Right atrium auricular region (tissue), 2 donors: ENCODE measurements at regions not wholly inside any gene's neighbourhood (a gene's known extent, or its start where the extent isn't known, plus 50 kb on each side); places are given as distances from the start of the nearest gene placed in this dataset.

Experiments used
- DNase-seq: peaks from one replicate; pipeline ENCODE4 v3.0.0-alpha.2; 2019; ENCODE audit warnings: low spot score
- H3K27ac ChIP-seq, 2 donors: fragments of 200-600 bp; sonication (generic); 1 replicate in 1 of 2; 2 replicates in 1 of 2; pipeline ENCODE4 v1.5.1; 2016 to 2019
- H3K27me3 ChIP-seq, 2 donors: fragments of 200-600 bp; sonication (generic); one replicate each; pipeline versions ENCODE4 v1.5.1 to v1.6.0; 2017 to 2019
- H3K36me3 ChIP-seq: fragments of 200-600 bp; sonication (generic); one replicate; pipeline ENCODE4 v1.5.1; 2016
- H3K4me1 ChIP-seq, 2 donors: fragments of 200-600 bp; sonication (generic); one replicate each; pipeline versions ENCODE4 v1.5.1 to v1.6.0; 2017 to 2019
- H3K4me3 ChIP-seq, 2 donors: fragments of 200-600 bp; sonication (generic); 1 replicate in 1 of 2; 2 replicates in 1 of 2; pipeline ENCODE4 v1.5.1; 2017 to 2019; ENCODE audit warnings: mild to moderate bottlenecking in 1 of 2, moderate library complexity in 1 of 2
- H3K9me3 ChIP-seq, 2 donors: fragments of 200-600 bp; sonication (generic); one replicate each; pipeline ENCODE4 v1.5.1; 2019
- TF ChIP-seq, protein P1 (sequence below), 2 donors: fragments of 200-600 bp; sonication (generic); IDR thresholded peaks; one replicate each; pipeline ENCODE4 v1.5.1; 2019; ENCODE audit warnings: antibody characterized with exemption in 2 of 2

DNA sequence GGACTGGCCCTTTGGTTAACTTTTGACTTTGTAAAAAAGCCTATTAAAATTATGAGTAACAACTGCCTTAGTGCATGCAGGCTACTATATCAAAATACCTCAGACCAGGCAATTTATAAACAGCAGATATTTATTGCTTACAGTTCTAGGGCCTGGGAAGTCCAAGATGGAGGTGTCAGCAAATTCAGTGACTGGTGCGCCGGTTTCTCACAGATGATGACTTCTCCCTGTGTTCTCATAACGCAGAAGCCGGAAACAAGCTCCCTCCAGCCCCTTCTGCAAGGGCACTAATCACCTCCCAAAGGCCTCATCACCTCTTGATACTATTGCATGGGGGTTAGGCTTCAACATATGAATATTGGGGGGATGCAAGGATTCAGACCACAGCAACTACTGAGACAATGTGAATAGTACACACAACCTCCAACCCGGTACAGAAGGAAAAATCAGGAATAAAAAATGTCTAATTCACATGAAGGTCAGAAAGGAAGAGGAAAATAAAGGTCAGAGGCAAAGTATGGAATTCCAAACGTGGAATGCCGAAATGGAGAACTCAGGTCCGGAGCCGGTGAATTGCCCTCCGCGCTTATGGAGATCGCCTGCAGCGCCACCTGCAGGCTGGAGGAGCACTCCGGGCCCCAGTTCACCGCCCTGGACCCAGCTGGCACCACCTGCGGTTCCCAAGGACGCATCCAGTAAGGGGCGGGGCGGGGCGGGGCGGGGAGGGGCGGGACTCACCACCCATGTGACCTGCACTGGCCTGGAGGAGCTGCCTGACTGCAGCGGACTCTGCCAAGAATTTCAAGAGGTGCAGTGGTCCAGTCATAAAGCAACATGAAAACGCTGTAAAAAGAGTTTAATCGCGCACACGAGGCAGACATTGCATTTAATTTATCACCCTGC, 203.4 kb downstream of the KIF26A start:
- peaks cover 3 to 6% of the 10 kb centered on the region in 2 donors for H3K9me3 ChIP-seq
- no peaks in the 10 kb centered on the region for H3K27me3 ChIP-seq
- H3K4me1 ChIP-seq = no peaks in the 10 kb centered on the region

DNA sequence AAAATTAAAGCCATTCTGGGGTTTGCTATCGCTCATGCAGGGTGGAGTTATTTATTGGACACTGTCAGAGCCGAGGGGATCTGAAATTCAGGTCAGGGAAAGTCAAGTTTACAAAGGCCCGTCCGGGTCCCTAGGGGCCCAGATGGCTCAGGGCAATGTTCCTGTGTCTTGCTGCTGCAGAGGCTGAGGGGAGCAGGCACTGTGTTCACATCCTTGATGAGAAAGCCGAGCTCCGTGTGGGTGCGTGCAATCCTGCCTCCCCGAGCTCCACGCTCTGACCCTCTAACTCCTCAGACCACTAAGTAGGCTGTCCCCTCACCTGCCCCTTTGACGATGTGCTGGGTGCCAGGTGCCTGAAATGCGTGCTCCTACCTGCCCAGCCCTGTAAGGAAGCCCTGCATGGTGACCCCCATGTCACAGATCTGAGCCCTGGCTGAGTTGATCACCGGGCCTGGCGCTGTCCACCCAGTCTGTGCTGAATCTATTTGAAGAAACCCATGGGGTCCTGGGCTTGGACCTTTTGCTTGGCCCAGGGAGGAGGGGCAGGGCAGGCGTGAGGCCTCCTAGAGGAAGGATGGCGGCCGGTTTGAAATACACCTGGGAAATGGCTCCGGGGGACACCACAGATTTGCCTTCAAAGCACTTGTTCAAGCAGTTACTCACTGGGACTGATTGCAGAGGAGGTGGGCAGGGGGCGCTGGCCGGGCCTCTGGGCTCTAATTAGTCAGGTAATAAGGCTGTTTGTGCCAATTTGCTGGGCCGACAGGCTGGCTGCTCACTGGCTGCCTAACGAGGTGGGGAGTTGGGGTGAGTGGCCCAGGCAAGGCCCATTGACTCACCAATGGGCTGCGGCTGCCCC, 204.3 kb downstream of the KIF26A start:
- DNase-seq = no peak
- Histone ChIP-seq H3K27ac (no peak overlapping the region), H3K4me3 (no peak overlapping the region), H3K4me1 (no peaks in the 10 kb centered on the region), H3K27me3 (no peaks in the 10 kb centered on the region), H3K9me3 (peaks cover 3 to 6% of the 10 kb centered on the region in 2 donors), H3K36me3 (no peaks in the 10 kb centered on the region)
- TF ChIP-seq, protein P1, sequence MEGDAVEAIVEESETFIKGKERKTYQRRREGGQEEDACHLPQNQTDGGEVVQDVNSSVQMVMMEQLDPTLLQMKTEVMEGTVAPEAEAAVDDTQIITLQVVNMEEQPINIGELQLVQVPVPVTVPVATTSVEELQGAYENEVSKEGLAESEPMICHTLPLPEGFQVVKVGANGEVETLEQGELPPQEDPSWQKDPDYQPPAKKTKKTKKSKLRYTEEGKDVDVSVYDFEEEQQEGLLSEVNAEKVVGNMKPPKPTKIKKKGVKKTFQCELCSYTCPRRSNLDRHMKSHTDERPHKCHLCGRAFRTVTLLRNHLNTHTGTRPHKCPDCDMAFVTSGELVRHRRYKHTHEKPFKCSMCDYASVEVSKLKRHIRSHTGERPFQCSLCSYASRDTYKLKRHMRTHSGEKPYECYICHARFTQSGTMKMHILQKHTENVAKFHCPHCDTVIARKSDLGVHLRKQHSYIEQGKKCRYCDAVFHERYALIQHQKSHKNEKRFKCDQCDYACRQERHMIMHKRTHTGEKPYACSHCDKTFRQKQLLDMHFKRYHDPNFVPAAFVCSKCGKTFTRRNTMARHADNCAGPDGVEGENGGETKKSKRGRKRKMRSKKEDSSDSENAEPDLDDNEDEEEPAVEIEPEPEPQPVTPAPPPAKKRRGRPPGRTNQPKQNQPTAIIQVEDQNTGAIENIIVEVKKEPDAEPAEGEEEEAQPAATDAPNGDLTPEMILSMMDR (IDR thresholded peaks at IDR 0.05) = no peak

More for the DNA sequence above, 203.4 kb downstream of the KIF26A start:
- Histone ChIP-seq H3K36me3 (no peaks in the 10 kb centered on the region), H3K27ac (no peak overlapping the region), H3K4me3 (no peak overlapping the region)
- no peak for DNase-seq
- TF ChIP-seq, protein P1 (IDR thresholded peaks at IDR 0.05) = peak in 1 of 2 donors; percentile 60

DNA sequence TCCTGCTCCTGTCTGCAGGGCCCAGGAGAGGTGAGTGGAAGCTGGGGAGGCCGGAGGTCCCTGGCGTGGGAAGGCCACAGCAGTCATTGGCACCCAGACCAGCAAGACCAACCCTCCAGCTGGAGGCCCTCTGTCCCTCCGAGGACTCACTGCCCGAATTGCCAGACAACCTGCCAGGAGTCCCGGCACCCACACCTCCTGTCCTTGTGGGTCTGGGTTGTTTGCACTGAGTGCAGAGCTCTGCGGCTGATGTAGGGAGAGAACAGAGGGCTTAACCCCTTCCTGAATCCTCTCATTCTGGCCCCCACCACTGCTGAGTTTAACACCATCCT, 204.9 kb downstream of the KIF26A start:
- Histone ChIP-seq H3K27ac (no peak overlapping the region), H3K9me3 (peaks cover 3 to 5% of the 10 kb centered on the region in 2 donors), H3K27me3 (no peaks in the 10 kb centered on the region), H3K4me3 (no peak overlapping the region), H3K4me1 (no peaks in the 10 kb centered on the region), H3K36me3 (no peaks in the 10 kb centered on the region)
- no peak for DNase-seq
- TF ChIP-seq, protein P1 (IDR thresholded peaks at IDR 0.05) = no peak

DNA sequence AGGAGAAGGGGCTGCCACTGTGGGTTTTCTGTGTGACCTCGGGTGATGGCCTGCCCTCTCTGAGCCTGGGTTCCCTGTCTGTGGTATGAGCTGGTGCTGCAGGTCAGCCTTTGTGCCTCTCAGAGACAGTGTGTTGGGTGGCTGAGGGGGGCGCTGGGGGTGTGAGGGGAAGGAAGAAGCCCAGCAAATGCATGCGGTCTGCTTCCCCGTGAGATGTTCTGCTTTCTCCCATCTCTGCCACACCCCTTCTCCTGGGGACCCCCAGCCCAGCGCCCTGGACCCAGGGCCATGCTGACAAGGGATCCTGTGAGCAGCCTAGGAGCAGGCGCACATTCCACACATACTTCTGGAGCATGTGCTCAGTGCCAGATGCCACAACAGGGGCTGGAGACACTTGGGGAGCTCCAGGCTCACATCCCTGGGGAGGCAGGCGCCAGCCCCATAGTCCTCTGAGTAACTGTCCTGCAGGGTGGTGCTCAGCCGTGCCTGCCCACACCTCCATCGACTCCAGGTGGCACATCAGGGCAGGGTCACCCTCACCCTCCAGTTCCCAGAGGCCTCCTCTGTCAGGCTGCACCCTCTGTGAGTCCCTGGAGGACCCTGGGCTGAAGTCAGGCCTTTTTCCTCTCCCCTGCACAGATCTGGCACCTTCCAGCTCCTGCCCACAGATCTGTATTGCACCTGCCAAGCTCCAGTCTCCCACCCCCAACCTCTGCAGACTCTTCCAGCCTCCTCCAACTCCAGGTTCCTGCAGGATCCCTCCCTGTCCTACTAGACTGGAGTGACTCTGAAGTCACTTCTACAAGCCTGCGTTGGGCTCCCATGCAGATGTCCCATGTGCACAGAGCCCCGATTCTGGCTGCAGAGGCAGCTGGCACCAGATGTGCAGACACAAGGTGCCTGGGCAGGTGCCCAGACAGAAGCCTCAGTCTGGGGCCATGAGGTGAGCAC, 205.6 kb downstream of the KIF26A start:
- Histone ChIP-seq H3K4me1 (no peaks in the 10 kb centered on the region), H3K27ac (no peak overlapping the region), H3K36me3 (no peaks in the 10 kb centered on the region), H3K9me3 (no peaks in the 10 kb centered on the region), H3K27me3 (no peaks in the 10 kb centered on the region), H3K4me3 (no peak overlapping the region)
- TF ChIP-seq, protein P1 (IDR thresholded peaks at IDR 0.05) = no peak
- DNase-seq = no peak
